BE2C (cell line): ENCODE measurements at regions not wholly inside any gene's neighbourhood (a gene's known extent, or its start where the extent isn't known, plus 50 kb on each side); places are given as distances from the start of the nearest gene placed in this dataset.

Experiments
- DNase-seq: peaks from one replicate; pipeline ENCODE4 v3.0.0-alpha.2; 2020
- H3K27me3 ChIP-seq: fragments of 250-450 bp; sonication (Bioruptor Pico); 2 replicates; pipeline ENCODE4 v1.5.1; 2020; ENCODE audit warnings: mild to moderate bottlenecking
- H3K36me3 ChIP-seq: fragments of 250-450 bp; sonication (Bioruptor Pico); 2 replicates; pipeline ENCODE4 v1.5.1; 2020; ENCODE audit warnings: mild to moderate bottlenecking
- H3K4me1 ChIP-seq: fragments of 250-450 bp; sonication (Bioruptor Pico); 2 replicates; pipeline ENCODE4 v1.5.1; 2020
- H3K4me3 ChIP-seq: 2 replicates; pipeline ENCODE4 v1.5.1; 2011; ENCODE audit warnings: low read depth, low read length
- H3K9me3 ChIP-seq: fragments of 250-450 bp; sonication (Bioruptor Pico); 2 replicates; pipeline ENCODE4 v1.5.1; 2020
- TF ChIP-seq, protein P1 (sequence below): IDR thresholded peaks from 2 replicates; pipeline ENCODE4 v1.5.1; 2012; ENCODE audit warnings: mild to moderate bottlenecking, low read depth, low read length

DNA sequence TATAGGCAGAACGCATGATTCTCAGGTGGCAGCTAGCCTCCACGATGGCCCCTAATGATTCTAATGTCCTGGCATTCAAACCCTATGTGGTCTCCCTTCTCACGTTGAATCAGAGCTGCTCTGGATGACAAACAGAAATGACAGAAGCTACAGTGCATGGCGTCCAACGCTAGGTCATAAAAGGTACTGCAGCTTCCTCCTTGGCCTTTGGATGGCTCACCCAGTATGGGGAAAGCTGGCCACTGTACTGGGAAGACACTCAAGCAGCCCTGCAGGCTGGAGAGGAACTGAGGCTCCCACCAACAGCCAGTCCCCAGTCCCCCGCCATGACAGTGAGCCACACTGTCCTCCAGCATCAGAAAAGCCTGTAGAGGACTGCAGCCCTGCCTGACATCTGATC lies 286.3 kb downstream of the FAM43A start:
- TF ChIP-seq, protein P1, sequence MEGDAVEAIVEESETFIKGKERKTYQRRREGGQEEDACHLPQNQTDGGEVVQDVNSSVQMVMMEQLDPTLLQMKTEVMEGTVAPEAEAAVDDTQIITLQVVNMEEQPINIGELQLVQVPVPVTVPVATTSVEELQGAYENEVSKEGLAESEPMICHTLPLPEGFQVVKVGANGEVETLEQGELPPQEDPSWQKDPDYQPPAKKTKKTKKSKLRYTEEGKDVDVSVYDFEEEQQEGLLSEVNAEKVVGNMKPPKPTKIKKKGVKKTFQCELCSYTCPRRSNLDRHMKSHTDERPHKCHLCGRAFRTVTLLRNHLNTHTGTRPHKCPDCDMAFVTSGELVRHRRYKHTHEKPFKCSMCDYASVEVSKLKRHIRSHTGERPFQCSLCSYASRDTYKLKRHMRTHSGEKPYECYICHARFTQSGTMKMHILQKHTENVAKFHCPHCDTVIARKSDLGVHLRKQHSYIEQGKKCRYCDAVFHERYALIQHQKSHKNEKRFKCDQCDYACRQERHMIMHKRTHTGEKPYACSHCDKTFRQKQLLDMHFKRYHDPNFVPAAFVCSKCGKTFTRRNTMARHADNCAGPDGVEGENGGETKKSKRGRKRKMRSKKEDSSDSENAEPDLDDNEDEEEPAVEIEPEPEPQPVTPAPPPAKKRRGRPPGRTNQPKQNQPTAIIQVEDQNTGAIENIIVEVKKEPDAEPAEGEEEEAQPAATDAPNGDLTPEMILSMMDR = no peak
- no peaks in the 10 kb centered on the region; the same call in 1 of the 2 replicates for H3K4me1 ChIP-seq
- H3K36me3 ChIP-seq = no peaks in the 10 kb centered on the region
- no peaks in the 10 kb centered on the region for H3K9me3 ChIP-seq
- DNase-seq = no peak
- H3K27me3 ChIP-seq = no peaks in the 10 kb centered on the region
- H3K4me3 ChIP-seq = no peak overlapping the region

DNA sequence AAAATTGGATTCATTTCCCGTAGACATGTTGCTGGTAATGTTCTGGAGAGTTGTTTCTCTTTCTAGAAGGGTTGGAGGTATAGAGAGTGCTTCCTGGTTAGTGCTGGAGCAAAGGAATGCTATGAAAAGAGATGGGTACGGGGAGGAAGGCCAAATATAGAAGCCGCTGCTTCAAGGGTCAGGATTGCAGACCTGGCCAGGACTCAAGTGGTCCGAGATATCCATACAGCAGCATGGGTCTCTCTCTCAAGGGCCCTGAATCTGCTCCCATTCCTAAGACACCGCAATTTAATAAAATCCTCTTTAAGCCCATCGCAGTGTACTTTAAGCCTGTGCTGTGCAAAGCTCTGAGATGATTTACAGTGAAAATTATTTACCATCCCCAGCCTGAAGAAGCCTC lies 287.0 kb downstream of the FAM43A start:
- DNase-seq = no peak
- Histone ChIP-seq H3K27me3 (no peaks in the 10 kb centered on the region), H3K9me3 (no peaks in the 10 kb centered on the region), H3K4me1 (no peaks in the 10 kb centered on the region; the same call in 1 of the 2 replicates), H3K4me3 (no peak overlapping the region), H3K36me3 (no peaks in the 10 kb centered on the region)
- TF ChIP-seq, protein P1 = no peak

DNA sequence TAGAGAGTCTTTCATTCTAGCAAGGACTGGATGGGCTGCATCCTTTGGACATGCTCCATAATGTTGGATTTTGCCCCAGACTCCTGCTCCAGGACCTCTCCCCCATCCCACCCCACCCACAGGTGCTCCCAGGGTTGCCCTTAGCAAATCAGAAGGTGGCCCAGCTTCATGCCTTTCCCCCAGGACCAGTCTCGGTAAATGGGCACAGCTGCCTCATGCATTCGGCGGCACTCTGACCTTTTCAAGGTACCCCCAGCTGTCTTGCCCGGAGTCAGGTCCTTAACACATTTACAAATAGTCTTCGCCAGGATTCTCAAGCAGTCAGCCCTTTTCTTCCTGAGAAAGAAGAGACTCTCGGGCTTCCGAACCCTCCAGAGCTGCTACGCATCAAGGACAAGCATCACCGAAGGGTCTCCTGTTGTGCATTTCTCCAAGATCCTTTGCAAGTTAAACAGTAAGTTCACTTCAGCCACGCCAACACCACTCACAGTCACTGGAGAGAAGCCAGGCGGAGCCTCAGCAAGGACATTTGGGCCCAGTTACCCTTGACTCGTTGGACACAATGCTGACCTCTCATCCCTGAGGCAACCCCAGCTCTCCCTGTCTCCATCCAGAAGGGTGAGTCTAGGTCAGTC lies 287.8 kb downstream of the FAM43A start:
- H3K36me3 ChIP-seq = no peaks in the 10 kb centered on the region
- no peak for DNase-seq
- H3K4me1 ChIP-seq = no peaks in the 10 kb centered on the region
- H3K4me3 ChIP-seq = no peak overlapping the region
- H3K9me3 ChIP-seq = no peaks in the 10 kb centered on the region
- no peaks in the 10 kb centered on the region for H3K27me3 ChIP-seq
- TF ChIP-seq, protein P1 = no peak

DNA sequence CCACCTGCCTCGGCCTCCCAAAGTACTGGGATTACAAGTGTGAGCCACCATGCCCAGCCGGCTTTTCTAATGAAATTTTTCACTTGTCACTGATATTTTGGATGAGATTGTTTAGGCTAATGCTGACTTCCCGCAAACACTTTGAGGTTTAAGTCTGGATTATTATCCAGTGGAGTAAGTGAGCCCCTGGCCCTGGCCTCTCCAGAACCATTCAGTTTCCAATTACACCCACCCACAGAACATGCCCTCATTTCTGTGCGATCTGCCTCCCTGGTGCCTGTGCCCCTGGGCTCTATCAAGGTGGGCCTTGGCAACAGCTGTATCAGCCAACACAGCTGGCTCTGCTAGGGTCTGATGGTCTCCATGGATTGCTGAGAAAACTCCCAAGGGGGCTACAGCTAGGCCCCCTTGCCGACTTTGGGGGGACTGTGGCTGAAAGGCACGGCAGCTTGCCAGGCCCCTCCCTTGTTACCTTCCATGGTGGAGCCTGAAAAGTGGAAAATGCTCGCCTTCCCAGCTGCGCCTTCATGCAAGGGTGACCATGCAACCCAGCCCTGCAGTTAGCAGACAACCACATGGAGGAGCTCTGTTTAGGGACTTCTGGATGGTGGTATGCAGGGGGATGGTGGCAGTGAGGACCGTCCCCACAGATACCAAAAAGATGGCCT lies 288.9 kb downstream of the FAM43A start:
- Histone ChIP-seq H3K9me3 (no peaks in the 10 kb centered on the region), H3K27me3 (no peaks in the 10 kb centered on the region), H3K4me3 (no peak overlapping the region), H3K4me1 (no peaks in the 10 kb centered on the region), H3K36me3 (no peaks in the 10 kb centered on the region)
- DNase-seq = no peak
- TF ChIP-seq, protein P1 = no peak

DNA sequence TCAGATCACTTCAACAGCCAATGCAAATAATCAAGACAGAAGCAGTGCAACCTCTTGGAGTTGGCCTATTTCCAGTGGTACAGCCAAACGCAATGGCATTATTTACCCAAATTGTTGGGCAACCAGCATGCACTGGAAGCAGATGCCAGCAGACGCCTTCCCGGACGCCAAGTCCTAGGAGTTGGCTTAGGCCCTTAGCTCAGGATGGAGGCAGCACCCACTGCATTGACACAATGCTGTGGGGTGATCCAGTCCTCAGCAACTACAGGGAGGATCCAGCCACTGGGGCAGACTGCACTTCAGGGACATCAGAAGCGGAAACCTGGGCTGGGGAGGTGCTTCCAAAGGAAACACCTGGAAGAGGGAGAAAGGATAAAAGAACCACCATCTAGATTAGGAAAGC lies 290.4 kb downstream of the FAM43A start:
- DNase-seq = no peak

More for the DNA sequence above, 290.4 kb downstream of the FAM43A start:
- Histone ChIP-seq H3K4me1 (peaks cover 7% of the 10 kb centered on the region), H3K4me3 (no peak overlapping the region), H3K9me3 (no peaks in the 10 kb centered on the region), H3K36me3 (no peaks in the 10 kb centered on the region), H3K27me3 (no peaks in the 10 kb centered on the region)
- TF ChIP-seq, protein P1 = no peak
